HCEC 1CT (cell line): ENCODE measurements at regions not wholly inside any gene's neighbourhood (a gene's known extent, or its start where the extent isn't known, plus 50 kb on each side); places are given as distances from the start of the nearest gene placed in this dataset.
"Not testable (repeated sequence)": the region's sequence is repeated elsewhere in the genome, so short reads cannot be mapped to it uniquely, and the experiment has no call there.

ENCODE experiments used
- DNase-seq: peaks from one replicate; pipeline ENCODE4 v3.0.0-alpha.2; 2017

DNA sequence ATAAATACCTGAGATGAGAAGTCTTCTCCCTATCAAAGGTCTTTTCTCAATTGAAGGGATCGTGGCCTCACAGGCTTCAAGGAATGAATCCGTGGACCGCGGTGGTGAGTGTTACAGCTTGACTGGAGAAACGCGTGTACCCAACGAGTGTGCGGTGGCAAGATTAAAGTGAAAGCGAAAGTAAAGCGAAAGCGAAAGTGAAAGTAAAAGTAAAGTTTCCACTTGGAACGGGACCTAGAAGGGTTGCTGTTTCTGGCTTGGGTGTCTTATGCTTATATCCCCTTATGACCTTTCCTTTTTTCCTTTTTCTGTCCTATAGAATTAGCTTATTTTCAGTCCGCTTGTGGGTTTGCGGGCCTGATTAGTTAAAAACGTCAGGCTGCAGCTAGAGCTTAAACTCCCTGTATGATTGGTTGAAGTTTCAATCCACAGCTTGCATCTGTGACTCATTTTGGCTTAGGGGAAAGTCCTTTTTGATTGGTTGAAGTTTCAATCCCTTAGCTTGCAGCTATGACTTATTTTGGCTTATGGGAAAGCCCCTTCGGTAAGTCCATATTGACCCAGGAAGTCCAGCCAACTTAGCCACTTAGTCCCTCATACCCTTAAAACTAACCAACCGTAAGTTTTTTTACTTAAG lies 924.3 kb upstream of the CDH10 start:
- no peak for DNase-seq

DNA sequence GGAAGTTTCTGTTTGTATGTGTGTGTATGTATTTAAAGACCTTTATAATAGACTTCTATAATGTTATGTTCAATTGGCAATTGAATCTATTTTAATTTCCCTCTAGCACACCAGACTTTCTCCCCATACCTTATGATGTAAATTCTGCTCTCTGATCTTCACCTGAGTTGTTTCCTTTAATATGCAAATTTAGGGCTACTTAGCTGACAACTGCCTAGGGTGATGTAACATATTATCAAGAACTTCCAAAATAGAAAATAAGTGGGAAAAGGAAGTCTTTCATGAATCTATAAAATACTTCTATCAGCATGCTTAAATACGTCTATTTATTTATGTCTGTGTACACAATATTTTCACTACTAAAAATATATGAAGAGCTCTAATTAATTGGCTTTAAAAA lies 923.5 kb upstream of the CDH10 start:
- no peak for DNase-seq

DNA sequence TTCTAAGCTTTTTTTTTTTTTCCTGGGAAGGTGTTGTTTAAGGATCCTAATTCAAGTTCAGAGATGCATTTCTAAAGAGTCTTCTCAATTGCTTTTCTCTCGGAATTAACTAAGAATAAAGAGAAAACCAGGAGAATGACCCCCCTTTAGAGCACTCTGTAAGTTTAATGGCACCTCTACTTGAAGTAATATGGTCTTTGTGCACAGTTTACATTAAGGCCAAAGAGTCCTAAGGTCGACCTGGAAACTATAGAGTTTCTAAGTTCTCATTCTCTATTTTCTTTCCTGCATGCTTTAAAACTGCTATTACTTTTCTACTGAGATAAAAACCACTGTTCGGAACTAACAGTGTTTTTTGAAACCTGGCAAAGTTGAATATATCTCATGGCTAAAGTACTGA lies 923.1 kb upstream of the CDH10 start:
- DNase-seq: no peak

DNA sequence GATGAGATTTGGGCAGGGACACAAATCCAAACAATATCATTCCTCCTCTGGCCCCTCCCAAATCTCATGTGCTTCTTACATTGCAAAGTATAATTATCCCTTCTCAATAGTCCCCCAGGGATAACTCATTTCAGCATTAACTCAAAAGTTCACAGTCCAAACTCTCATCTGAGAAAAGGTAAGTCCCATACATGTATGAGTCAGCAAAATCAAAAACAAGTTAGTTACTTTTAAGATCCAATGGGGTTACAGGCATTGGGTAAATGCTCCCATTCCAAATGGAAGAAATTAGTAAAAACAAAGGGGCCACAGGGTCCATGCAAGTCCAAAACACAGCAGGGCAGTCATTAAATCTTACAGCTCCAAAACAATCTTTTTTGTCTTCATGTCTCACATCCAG lies 917.9 kb upstream of the CDH10 start:
- no peak for DNase-seq

DNA sequence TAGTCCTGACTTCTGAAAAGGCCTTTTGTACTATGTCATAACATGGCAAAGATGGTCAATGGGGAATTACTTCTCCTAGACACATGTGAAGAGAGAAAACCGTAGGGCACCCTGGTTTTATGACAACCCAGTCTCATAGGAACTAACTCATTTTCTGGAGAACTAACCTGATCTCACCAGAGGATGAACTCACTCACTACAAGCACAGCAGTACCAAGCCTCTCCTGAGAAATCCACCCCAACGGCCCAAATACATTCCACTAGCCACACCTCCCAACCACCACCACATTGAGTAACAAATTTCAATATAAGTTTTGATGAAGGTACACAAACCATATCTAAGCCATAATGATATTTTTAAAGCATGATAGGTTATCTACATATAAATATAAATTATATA lies 909.3 kb upstream of the CDH10 start:
- DNase-seq: no peak

DNA sequence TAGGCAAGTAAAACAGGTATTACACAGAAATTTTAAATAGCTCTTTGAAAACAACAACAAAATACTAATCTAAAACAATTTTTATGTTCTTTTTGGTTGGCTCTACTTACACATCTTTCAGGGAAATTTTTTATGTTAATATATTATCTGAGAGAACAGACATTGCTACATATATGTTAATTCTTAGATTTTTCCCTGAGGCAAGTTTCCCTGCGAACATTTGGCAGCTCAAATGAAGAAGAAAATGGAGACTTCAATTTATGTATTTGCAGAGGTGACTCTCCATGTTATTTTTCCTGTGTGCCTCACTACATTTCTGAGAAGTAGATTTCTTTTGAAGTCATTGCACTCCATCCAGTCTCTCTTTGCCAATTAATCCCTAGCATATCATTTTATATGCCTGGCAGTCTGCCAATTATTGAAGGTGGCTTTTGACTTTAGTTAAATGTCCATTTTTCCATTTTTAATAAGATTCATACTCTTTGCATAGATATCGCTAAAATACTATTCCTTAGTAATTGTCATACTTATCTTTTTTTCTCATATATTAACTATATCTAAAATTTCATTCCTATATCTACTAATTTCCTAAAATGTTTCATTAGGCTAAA lies 908.2 kb upstream of the CDH10 start:
- DNase-seq: no peak

DNA sequence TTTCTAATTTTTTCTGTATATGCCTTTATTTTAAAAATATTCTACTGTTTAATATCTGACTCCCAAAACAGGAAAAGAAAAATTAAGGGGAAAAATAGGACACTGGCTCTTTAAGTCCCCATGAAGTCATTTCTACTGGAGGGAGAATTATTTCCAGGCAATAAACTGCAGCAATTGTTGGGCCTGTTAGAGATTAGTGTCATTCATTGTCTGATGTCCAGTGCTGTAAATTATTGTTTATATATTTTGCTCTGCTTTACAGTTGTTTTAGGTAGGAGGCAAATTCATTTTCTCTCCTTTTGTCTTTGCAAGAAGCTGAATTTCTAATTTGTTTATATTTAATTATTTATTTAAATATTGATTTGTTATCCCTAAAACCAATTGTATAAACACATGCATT lies 906.0 kb upstream of the CDH10 start:
- no peak for DNase-seq

DNA sequence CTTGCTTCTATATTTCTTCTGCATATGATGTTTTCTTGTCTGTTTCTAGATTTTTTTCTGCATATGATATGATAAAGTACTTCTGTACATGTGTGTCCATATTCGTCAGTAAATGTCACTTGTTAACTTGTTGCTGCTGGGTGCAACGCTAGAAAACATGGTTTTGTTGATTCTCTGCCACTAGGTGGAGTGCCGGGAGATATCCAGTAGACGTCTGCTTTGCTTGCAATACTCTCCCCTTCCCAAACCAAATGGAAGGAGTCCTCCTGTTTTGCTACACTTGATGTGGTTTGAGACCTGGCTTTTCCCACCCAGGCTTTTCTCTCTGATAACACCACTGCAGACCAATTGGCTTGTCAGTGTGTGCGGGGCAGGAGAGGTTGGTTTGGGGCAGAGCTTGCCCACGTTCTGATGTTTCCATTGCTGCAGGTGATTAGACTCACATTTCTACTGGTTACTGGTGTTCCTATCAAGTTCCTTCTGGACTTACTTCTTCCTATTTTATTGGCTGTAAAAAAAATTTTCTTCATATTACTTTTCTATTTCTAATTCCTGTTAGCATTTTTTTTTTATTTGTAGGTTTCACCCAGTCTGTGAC lies 900.0 kb upstream of the CDH10 start:
- DNase-seq: peak; percentile 11

DNA sequence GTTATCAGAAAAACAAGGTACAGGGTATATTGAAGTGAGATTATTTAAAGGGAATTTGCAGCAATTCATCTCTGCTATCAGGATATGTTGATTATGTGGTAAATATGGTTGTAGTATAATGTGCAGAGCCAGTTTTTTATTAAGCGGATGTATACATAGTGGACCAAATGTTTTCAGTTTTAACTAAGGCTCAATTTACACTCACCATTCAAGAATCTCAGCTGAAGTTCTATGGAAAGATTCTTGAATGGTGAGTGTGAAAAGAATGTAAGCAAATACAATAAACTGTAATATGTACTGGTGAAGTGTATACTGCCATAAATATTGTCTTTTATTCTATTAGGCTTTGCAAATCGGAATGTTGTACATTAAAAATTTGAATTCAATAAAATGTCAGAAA lies 895.9 kb upstream of the CDH10 start:
- no peak for DNase-seq

DNA sequence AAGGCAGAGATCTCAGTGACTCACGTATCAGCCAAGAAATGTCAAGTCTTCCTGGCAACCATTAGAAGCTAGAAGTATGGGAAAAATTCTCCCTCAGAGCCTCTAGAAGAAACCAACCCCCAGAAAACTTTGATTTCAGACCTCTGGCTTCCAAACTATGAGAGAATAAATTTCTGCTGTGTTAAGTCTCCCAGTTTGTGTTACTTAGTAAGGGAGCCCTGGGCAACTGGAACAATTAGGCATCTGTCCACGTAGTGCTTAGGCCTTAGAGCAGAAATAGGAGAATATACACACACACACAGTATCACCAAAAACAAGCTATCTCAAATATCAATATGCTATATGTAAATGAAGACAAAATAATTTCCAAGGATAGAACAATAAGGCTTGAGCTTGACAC lies 894.8 kb upstream of the CDH10 start:
- DNase-seq: no peak

DNA sequence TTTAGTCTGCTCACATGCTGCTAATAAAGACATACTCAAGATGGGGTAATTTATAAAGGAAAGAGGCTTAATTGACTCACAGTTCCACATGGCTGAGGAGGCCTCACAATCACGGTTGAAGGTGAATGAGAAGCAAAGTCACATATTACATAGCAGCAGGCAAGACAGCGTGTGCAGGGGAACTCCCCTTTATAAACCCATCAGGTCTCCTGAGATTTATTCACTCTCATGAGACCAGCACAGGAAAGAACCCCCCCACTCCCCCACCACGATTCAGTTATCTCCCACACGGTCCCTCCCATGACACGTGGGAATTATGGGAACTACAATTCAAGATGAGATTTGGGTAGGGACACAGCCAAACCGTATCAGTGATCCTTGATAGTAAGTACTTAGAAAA lies 891.7 kb upstream of the CDH10 start:
- DNase-seq: not testable (repeated sequence)

DNA sequence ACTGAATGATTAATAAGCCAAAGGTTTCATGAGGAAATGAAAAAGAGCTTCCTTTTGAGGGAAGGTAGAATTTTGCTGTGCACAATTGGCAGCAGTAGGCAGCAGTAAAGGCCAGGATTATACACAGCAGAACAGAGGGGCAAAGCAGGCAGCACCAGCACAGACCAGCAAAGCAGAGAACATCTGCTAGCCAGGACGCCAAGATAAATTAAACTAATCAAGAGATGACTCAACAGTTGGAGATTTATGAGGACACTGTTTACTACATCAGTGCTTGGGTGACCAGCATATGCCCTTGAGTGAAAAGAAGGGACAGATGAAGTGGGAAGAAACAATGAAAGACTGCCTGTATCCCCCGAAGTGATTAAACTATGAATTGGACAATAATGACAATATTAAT lies 871.4 kb upstream of the CDH10 start:
- DNase-seq: no peak

DNA sequence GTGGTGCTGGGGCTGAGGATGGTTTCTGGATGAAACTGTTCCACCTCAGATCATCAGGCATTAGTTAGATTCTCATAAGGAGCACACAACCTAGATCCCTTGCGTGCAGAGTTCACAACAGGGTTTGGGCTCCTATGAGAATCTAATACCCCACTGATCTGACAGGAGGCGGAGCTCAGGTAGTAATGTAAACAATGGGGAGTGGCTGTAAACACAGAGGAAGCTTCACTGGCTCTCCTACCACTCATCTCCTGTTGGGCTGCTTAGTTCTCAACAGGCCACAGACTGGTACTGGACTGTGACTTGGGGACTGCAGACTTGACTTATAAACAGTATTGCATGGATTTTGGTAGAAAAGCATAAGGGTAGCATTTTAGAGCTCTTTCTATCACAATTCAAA lies 870.7 kb upstream of the CDH10 start:
- DNase-seq: no peak

DNA sequence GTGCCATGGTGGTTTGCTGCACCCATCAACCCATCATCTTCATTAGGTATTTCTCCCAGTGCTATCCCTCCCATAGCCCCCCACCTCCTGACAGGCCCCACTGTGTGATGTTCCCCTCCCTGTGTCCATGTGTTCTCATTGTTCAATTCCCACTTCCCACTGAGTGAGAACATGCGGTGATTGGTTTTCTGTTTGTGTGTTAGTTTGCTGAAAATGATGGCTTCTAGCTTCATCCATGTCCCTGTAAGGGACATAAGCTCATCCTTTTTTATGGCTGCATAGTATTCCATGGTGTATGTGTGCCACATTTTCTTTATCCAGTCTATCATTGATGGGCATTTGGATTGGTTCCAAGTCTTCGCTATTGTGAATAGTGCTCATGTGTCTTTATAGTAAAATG lies 865.9 kb upstream of the CDH10 start:
- not testable (repeated sequence) for DNase-seq

DNA sequence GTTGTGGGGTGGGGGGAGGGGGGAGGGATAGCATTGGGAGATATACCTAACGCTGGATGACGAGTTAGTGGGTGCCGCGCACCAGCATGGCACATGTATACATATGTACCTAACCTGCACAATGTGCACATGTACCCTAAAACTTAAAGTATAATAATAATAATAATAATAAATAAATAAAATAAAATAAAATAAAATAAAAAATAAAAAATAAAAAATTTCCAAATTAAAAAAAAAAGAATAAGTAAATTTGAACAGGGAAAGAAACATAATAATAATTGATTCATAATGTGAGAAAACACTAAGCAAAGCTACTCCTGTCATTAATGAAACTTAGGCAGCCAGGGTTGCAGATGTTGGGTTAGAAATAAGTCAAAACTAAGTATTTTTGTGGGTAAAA lies 863.2 kb upstream of the CDH10 start:
- DNase-seq: not testable (repeated sequence)

DNA sequence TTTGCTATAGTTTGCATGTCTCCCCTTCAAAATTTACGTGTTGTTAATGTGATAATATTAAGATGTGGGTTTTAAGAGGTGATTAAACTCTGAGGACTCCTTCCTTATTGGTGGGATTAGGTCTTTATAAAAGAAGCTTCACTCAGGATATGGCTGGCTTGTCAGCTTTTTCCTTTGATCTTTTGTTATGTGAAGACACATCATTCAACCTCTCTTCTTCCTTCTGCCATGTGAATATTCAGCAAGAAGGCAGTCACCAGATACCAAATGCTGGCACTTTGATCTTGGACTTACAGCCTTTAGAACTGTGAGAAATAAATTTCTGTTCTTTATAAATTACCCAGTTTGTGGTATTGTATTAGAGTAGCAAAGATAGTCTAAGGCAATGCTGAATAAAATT lies 855.9 kb upstream of the CDH10 start:
- no peak for DNase-seq

DNA sequence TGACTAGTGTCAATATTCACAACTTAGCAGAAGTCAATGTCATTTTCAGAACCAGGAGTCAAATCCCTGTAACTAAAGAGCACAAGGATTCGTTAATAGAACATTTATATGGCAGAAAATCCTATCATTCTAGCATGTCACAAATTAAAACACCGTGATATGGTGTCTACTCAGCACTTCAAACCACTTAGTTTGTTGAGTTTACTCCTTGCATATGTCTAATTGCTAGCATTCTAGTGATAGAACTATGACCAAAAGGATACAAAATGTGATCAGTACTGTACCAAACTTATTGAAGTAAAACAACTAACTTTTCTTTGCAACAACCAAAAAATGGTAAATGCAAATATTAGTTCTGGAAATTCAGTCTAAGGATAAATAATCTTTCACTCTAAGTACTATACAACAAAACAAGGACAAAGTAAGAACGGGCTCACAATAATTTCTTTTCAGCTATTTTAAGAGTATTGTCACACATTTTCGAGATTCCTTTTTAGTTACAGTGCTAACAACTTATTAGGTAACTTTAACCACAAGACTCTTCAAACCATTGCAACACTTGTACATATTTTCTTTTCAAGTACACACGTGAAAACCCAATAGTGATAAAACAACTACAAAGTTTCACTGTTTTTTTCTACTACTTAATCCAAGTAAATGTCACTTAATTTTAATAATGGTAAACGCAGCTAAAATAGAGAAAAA lies 845.2 kb upstream of the CDH10 start:
- peak; percentile 27 for DNase-seq

DNA sequence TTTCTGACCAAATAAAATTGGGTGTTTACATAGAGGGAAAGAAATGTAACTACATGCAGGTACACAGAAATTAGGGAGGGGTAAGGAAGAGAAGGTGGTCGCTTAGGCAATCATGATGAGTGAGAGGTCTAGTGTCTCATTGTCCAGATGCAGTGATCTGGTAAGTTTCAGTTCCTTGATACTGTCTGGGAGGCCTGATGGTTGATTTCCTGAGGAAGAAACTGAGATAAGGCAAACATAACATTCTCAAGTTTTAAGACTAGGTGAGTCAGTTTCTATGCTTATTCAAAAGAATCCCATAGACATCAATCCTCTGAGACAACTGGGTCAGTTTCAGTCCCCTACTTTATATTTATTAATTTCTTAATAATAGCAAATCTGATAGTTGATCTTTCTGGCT lies 843.3 kb upstream of the CDH10 start:
- DNase-seq: no peak

DNA sequence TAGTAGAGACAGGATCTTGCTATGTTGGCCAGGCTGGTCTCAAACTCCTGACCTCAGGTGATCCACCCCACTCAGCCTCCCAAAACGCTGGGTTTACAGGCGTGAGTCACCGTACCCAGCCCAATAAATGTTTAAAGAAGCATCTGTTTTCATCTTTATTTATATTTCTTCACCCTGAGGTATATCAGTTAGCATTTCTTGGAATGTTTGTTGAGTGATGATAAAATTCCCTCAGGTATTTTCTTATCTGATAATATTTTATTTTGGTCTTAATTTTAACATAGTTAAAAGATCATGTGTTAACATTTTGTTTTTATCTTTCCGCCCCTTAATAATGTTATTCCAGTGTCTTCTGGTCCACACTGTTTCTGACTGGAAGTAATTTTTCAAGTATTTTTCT lies 839.6 kb upstream of the CDH10 start:
- no peak for DNase-seq

DNA sequence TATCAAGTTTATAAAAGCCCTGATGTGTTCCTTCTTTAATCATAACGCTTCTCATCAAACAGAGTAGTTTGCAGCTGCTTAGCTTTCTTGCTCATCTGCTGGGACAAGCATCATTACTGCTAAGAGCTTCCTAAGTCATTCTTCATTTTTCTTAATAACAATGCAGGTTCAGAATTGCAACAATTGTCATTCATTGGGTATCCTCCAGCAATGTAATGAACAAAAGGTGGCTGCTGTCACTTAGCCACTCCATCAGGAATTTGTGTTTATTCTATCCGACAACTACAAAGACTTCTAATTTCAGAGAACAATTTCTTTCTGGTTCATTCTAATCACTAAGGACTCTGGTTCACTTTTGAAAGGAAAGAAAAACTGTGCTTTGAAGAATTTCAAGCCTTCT lies 836.7 kb upstream of the CDH10 start:
- DNase-seq: no peak

DNA sequence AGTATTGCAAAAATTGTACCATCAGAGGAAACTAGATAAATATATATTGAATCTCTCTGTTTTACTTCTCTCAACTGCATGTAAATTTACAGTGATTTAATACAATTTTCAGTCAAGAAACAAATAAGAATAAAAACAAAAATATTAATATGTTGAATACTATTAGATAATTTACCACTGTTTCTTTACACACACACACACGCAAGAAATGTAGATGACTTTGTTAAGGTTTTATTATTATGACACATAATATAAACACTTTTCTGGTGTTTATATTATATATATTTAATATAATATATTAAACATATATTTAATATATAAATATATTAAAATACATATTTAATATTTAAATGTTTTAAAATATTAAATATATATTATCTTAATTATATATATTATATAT lies 814.3 kb upstream of the CDH10 start:
- DNase-seq: no peak

DNA sequence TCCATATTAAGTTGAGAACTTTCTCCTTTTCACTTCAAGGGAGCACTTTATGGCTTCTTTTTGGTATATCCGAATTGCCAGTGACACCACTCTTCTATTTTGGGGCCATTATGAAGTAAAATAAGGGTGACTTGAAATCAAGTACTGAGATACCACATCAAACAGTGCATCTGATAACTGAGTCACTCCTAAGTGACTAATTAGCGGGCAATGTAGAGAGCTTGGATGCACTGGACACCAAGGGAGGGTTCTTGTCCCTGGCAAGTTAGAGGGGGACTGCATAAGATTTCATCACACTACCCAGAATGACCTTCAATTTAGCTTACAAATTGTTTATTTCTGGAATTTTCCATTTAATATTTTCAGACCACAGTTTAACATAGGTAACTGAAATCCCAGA lies 813.9 kb upstream of the CDH10 start:
- DNase-seq: peak; percentile 6

DNA sequence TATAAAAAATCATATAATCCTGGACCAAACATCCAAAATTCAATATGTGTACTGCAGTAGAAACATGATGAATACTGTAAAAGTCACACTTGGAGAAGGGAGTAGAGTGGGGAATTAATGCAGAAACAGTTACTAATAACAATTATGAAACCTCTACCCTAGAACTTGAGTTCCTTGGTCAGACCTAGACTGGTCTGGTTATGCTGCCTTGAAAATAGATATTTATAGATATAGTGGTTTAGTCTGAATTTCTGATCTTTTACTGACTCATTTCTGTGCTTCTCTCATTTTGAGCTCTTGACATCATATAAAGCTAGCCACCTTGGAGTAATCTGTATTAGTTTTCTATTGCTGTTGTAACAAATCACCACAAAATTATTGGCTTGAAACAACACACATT lies 808.7 kb upstream of the CDH10 start:
- DNase-seq: no peak

DNA sequence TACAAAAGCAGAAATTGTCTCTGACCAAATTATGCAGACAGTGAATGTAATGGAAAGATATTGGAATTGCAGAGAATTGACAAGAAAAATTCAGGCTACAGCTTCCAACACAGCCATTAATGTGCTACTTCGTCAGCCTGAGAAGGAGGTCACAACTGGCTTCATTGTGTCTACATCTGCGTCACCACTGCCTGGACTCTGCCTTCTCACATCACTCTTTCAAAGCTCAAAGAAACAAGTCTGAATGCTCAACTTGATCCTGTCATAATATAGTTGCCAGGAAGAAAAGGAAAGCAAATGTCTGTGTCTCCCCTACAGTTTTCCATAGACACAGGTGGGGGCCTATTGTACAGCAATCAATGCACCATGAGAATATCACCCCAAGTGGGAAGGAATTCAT lies 806.5 kb upstream of the CDH10 start:
- DNase-seq: no peak
